ENCODE measurements at regions not wholly inside any gene's neighbourhood (a gene's known extent, or its start where the extent isn't known, plus 50 kb on each side); places are given as distances from the start of the nearest gene placed in this dataset.

- DNase-seq (ENCODE audit: extremely low spot score): no peak
- POLR2A ChIA-PET: no interaction called here
- no peak for TF ChIP-seq CTCF (IDR thresholded peaks at IDR 0.05; ENCODE audit: control extremely low read depth, extremely low read depth, low read depth, missing control alignments)
- CTCF ChIA-PET: no interaction called here
These were observed 678.4 kb upstream of the RGMB start for GRCh38 chr5:98095072-98095471.

- POLR2A ChIA-PET: no interaction called here
- CTCF ChIA-PET: interaction anchor here (1.3 kb wide), 1 partner anchor 9 kb away, joined by 4 read pairs; no protein-coding TSS in a partner anchor
- TF ChIP-seq CTCF (IDR thresholded peaks at IDR 0.05; ENCODE audit: control extremely low read depth, extremely low read depth, low read depth, missing control alignments): no peak
- DNase-seq (ENCODE audit: extremely low spot score): no peak
These were observed 677.3 kb upstream of the RGMB start for GRCh38 chr5:98096155-98096554.

GRCh38 chr5:98099448-98100105 lies 673.9 kb upstream of the RGMB start:
- DNase-seq (ENCODE audit: extremely low spot score): no peak
- ChIA-PET POLR2A (no interaction called here), CTCF (interaction anchor here (0.8 to 1.4 kb wide), 2 partner anchors 20 to 802 kb away, joined by 3 read pairs; no protein-coding TSS in a partner anchor)
- no peak for TF ChIP-seq CTCF (IDR thresholded peaks at IDR 0.05; ENCODE audit: control extremely low read depth, extremely low read depth, low read depth, missing control alignments)

- POLR2A ChIA-PET: no interaction called here
- CTCF ChIA-PET: no interaction called here
- no peak for DNase-seq (ENCODE audit: extremely low spot score)
- no peak for TF ChIP-seq CTCF (IDR thresholded peaks at IDR 0.05; ENCODE audit: control extremely low read depth, extremely low read depth, low read depth, missing control alignments)
These were observed 672.3 kb upstream of the RGMB start for GRCh38 chr5:98101131-98101530.

- ChIA-PET POLR2A (no interaction called here), CTCF (no interaction called here)
- TF ChIP-seq CTCF (IDR thresholded peaks at IDR 0.05; ENCODE audit: control extremely low read depth, extremely low read depth, low read depth, missing control alignments): no peak
- no peak for DNase-seq (ENCODE audit: extremely low spot score)
These were observed 670.5 kb upstream of the RGMB start for GRCh38 chr5:98102936-98103335.

- TF ChIP-seq CTCF (IDR thresholded peaks at IDR 0.05; ENCODE audit: control extremely low read depth, extremely low read depth, low read depth, missing control alignments): no peak
- no peak for DNase-seq (ENCODE audit: extremely low spot score)
- ChIA-PET POLR2A (no interaction called here), CTCF (interaction anchor here (1.3 kb wide), 1 partner anchor 26 kb away, joined by 3 read pairs; no protein-coding TSS in a partner anchor)
These were observed 669.7 kb upstream of the RGMB start for GRCh38 chr5:98103807-98104206.

Measured in GM10248 (cell line).